Hematopoietic multipotent progenitor cell treated with erythropoietin and hydrocortisone succinate and interleukin-3 and kit ligand, for 4 days (in vitro differentiated cells): ENCODE measurements at regions not wholly inside any gene's neighbourhood (a gene's known extent, or its start where the extent isn't known, plus 50 kb on each side); places are given as distances from the start of the nearest gene placed in this dataset.

Experiments
- DNase-seq: peaks from one replicate; pipeline ENCODE4 v3.0.0-alpha.2; 2015

DNA sequence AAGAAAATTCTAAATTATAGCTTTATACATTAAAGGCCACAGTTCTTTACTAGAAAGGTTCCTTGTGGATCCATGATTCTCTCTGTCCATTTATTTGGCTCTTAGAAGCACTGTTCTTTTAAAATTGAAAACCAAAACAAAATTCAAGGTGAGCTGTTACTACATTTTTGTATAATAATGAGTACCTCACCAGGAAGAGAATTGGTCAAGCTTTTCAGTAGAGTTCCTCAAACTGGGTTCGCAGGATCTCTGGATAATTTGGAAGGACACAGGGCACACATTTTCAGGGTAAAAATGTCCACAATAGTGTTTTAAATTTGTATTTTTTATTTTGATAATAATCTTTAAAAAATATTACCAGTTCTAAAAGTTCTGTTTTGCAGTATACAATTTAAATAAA is 93.0 kb downstream of the PPP1R3A start:
- DNase-seq, result no peak

DNA sequence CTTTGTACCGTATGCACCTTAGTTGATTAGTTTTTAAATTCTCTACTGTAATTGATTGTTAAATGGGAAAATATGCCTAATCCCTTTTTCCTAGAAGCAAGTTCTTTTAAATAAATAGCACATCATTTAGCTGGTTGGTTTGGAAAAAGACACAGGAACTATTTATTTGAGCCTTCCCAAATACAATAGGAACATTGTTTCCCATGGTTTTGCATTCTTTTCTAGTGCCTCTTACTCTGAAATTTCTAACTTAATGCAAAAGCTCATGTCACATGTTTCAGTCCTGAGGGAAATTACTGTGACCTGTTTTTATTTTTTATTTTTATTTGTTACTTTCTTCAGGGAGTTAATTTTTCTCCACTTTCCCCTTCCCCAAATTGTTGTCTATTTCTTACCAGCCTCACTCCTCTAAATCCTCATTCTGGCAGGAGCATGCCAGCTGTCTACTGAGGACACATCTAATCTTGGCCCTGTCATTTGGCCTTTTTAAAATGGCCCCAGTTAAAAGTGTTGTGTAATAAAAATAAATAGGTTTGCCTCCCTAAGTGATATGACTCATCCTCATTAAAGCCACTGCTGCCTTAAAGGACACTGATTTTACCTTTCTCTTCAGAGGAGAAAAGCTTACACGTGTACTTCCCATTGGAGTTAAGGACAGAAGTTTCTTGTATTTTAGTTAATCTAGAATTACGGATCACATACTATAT is 94.5 kb downstream of the PPP1R3A start:
- no peak for DNase-seq

DNA sequence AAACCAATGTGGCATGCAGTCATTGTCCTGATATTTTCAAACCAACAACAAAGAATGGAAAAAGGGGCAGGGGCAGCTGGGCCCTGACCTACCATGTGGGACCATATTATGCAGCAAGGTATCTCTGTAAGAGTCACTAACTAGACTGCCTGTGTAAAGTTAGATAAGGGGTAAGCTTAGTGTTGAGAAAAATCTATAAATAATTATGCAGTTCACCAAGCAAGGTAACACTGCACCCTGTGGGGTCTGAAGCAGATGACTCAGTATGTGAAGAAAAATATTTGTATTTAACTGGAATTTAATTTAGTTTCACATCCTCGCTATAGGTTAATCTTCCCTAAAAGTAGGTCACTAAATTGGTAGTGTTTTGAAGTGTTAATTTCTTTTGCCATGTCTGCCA is 99.3 kb downstream of the PPP1R3A start:
- DNase-seq, result no peak

DNA sequence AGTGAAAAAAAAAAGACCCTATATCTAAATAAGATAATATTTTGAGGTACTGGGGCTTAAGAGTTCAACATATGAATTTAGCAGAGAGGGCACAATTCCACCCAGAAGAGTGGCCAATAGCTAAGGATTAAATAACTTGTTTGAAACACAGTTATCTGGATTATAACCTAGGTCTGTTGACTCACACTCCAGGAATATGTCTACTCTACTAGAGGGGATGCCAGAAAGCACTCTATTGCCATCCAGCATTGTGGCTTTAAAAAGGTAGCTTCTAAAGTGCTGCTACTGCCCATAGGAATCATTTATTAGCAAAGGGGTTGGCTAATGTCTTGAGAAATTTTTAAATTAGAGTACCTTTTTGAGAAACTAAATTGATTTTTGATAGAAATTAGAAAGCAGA is 102.2 kb downstream of the PPP1R3A start:
- no peak for DNase-seq

DNA sequence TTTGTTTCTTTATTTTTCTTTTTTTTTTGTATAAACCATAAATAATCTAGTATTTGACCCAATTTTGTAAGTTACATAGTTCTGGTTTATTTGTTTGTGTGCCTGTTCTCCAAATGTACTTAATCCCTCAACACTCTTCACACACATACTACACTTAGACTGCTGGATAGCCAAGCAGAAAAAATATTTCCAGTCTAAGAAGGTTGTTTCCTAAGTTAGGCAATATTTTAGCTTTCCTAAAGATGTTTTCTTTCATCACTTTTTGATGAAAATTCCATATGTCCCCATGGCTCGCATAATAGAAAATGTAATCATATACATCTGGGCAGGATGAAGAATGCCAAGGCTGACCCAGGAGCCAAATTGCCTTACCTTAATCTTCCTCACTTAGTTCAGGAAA is 105.3 kb downstream of the PPP1R3A start:
- no peak for DNase-seq

DNA sequence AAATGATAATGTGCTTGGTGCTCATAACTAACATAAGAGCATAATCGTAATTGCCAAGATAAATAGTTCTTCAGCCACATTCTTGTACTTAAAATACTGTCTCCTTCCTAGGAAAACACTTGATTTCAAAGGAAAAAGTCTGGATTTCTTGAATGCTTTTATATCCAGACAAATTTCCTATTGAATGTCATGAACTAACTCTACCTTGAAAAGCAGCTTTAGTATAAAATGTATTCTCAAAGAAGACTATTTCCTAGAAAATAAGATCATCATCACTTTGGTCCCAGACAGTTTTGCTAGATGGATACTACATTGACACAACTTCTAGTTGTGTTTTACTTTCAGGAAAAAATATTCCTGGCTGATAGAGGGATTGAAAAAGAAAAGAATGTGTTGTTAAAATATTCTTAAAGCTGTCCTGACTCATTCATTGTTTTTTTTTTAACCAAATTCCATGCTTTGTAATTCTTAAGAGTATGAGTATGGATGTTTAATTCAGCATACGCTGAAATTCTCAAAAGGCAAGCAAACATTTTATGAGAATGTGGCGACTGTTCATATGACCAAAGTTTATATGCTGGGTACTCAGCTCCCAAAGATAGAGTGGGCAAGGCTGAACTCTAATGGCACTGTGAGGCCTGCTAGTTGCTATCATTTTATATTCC is 106.1 kb downstream of the PPP1R3A start:
- no peak for DNase-seq

DNA sequence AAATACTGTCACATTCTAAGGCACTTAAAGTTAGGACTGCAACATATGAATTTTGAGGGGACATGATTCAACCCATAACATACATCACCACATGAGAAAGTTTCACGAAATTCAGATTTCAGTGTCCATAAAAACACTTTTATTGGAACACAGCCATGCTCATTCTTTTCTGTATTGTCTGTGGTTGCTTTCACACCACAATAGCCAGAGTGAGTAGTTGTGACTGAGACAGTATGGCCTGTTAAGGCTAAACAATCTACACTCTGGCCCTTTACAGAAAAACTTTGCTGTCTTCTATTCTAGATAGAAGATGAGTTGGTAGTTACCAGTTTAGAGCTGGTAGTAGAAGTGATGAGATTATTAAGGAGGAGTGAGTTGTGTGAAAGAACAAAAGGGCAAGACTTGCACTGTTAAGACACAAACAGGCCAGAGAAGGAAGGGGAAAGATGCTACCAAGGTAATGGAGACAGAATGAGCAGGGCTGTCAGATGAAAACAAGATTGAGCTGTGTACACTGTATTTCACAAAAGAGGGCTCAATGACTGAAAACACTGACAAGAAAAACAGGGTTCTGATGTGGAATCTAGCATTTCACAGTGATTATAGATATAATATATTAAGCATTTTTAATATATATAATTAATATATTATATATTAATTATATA is 108.6 kb downstream of the PPP1R3A start:
- no peak for DNase-seq

DNA sequence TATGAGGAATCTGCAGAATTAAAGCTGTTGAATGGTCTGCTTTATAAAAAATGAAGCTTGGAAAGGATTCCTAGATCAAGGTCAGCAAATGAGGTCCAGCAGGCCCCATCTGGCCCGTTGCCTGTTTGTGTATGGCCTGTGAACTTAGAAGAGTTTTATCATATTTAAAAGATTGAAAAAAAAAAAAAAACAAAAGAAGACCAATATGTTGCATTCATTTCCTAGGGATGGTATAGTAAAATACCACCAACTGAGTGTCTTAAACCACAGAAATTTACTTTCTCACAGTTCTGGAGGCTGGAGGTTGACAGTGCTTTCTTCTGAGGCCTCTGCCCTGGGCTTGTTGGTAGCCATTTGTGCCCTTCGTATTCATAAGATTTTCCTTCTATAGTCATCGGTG is 109.2 kb downstream of the PPP1R3A start:
- no peak for DNase-seq

DNA sequence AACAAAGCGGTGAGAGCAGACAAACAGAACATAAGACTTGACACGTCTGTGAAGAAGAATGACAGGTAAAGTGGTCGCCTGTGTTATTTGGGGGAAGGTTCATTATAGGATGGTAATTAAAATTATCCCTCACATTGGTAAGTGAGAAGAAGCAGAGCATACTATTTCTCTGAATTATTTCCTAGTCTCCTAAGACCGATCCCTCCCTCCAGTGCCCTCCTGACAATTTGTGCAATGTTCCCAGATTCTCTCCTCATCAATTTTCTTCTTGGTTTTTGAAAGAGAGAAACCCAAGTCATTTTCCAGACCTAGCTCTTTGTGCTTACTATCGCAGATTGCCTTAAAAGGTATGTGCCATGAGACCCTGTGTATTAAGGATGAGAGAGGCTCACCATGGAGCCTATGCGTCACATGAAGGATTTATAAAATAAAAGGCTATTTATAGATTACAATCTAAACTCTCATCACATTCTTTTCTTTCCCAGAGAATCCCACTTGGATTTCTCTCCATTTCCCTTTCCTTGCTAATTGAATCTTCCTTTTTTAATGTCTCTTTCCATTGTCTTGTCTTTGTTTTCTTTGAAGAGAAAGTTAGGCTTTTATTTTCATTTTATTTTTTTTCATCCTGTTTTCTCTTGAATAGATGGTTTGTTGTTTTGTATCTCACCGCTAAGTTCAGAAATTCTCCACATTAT is 112.0 kb downstream of the PPP1R3A start:
- DNase-seq, result no peak

DNA sequence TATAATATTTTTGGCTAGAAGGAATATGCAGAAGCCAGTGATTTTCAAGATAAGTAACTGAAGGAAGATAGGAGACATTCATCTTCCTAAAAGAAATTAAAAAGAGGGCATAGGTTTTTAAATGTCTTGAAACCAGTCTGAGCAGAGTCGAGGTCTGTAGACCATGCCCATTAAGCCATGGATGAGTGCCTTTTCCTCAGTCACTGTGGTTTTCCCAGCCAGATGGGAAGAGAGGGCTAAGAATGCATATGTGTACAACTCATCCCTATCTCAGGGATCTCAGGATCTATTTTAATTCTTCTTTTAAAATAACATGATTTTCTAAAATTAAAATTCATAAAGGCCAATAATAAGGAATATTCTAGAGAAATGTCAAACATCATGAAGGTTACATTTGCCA is 112.8 kb downstream of the PPP1R3A start:
- no peak for DNase-seq

DNA sequence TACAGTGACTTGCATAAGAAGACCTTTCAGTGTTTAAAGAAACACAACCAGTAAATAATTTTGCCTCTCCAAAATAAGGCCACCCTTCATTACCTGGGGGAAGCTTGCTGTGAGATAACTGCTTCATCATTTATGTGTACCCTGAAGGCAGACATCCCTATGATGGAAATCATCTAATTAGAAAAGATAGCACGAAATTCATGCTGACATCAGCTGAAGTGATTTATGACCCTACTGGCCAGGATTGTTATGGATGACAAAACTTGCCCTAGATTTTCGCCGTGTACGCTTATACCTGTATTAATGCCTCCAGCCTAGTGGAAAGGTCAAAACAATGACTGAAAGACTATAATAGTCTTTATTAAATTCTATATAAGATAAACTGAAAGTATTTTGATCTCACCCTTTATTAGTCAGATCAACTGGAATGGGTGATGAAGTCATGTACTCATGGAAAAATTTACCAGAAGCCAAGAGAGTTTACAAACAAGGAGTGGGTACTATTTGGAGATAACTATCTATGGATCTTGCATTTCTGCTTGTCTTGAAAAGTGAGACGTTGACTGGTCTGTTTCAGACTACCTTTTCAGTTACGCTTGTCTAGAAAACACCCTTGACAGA is 114.2 kb downstream of the PPP1R3A start:
- DNase-seq, result no peak

DNA sequence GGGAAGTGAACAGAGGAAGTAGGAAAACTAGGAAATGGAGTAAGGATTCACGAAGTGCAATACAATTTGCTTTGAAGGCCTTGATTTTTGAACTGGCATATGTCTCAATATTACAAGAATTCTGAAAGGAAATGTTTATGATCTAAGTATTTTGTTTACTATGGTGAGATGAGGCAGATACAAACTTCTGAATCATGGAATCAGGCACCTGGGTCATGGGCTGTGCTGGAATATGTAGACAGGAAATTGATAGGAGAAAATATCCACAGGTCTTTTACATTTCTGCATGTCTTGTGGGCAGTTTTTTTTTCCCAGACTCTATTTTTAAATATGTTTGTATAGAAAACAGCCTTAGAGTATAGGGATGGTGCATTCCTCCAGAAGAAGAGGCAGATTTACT is 117.1 kb downstream of the PPP1R3A start:
- DNase-seq, result no peak

DNA sequence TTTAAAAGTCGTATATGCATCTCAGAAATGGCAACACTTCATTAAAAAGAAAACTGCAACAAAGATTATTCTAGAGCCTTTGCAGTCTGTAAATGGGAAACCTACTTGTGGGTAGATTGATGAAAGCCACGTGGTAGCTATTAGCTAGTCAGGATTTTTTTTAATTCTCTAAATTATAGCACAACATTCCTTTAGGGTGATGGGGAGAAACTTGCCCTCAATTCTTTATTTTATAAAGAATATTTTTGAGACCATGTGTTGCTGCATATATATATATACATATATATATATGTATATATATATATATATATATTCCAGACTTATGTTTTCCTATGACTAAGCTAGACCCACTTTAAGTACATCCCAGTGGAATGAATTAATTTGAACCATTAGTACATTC is 118.0 kb downstream of the PPP1R3A start:
- DNase-seq, result no peak

DNA sequence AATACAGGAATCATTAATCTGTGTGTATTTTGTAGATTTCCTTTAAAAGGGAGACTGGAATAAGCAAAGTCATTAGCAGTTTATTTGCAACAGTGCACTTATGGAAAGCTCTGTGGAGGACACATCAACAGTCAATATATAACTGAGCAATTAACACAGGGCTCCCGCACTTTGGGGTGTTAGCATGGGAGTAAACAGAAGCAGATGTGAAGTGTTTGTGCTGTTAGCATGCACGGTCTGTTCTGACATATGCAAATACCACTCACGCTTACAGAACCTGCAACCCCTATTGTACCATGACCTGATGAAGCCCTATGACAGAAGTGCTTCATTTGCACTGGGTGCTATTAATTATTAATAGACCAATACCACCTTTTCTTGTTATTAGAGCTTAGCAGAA is 118.9 kb downstream of the PPP1R3A start:
- DNase-seq, result no peak

DNA sequence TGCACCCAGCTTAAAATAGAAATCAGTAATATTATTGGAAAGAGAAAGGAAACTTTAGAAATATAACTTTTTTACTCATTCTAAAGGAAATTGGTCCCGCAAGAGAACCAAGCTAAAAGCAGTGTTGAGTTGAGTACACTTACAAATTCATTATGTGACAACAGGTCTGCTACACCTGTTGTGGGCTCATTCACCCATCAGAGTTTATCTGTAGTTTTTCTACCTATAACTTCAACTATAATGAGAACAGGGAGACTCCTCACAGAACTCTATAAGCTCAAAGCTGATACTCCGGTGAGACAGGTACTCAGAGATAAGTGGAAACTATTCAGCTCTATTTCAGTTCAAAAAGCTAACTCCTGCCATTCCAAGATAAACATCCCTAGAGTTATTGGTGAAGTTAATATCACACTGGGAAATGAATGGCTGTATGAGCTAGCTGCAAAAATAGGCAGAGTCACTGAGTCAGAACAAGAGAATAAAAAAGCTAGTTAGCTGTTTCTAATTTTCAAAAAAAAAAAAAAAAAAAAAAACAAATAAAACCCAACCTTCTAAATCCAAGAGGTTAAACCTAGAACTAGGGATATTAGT is 121.3 kb downstream of the PPP1R3A start:
- DNase-seq, result no peak

DNA sequence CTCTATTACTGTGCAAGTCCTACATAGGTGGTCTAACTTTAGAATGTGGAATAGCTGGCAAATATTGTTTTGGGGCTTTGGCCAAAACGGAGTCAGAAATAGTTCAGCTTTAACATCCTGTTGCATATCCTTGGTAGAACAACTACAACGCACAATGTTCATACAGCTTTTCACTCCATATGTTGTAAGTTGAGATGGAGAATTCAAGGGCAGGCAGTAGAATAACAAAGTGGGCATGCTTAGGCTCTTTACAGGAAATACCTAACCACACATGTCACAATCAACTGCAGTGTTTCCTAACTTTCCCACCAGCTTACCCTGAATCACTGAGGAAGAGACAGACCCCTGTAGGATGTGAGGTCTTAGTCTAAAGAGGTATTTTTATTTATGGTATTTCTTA is 122.3 kb downstream of the PPP1R3A start:
- DNase-seq, result peak; percentile 51

DNA sequence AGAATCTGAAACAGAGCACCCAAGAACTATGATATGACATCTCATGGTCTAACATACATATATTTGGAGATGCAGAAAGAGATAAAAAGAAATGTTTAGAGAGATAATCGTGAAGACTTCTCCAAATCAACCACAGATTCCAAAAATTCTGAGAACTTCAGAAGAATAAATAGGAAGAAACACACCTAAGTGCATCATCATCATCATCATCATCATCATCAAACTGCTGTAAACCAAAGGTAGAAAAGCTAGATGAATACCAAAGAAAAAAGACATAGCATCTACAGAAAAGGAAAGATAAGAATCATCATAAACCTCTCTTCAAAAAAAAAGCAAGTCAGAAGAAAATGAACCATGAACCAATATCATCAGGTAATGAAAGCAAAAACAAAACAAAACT is 124.2 kb downstream of the PPP1R3A start:
- no peak for DNase-seq

DNA sequence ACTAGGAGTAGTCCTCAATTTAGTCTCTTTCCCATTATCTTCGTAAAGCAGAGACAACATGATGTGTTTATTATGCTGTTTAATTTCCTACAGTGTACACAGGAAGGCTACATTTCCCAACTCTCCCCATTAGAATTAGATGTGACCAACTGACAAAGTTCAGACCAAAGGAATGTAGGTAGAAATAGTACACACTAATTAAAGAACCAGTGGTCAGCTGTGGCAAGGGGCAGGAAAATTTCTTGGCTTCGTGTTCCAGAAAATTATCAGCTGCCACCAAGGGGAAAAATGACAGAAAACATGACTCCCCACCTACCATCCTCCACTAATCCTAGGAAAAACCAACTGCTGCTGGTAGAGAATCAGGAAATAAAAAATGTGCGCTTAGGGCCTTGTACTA is 125.6 kb downstream of the PPP1R3A start:
- DNase-seq, result no peak

DNA sequence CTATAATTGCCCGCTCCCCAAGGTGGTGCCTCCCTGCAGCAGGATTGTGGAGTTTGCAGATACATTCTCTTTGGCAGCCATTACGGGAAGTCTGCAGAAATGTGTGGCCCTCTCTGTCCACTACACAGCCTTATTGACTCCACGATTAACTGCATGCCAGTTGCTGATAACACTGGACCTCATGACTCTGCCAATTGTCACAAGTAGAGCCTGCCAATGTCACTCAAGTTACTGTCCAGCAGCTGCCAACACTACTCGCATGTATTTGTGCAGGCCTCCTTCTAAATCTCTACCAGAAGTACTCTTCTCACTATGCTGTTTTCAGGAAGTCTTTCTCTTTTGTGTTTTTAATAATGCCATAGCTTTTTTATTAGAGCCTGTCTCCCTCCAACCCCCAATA is 128.8 kb downstream of the PPP1R3A start:
- no peak for DNase-seq

DNA sequence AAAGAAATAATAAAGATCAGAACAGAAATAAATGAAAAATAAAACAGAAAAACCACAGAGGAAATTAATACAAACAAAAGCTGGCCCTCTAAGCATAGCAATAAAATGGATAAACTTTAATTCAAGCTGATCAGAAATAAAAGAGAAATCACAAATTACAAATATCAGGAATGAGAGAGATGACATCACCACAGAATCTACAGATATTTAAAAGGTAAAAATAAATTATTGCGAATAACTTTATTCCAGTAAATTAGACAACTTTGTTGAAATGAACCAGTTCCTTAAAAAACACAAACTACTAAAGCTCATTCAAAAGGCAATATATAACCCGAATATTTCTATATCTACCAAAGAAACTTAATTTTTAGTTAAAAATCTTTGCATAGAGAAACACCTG is 131.7 kb downstream of the PPP1R3A start:
- DNase-seq, result no peak

DNA sequence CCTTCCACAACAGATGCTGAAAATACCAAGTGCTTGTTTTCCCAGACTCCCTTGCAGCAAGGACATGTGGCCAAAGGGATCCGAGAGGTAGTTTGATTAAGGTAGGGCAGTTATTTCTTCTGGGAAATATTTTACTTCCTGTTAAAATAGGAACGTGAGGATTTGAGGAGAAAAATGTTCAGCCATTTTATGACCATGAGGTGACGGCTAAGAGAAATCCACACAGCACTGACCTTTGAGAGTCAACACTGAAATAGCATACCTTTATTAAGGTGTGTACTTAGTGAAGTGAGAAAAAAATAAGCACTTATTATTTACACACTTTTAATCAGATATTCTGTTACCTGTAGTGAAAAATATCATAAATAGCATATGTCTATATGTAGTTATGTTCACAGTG is 133.9 kb downstream of the PPP1R3A start:
- no peak for DNase-seq

DNA sequence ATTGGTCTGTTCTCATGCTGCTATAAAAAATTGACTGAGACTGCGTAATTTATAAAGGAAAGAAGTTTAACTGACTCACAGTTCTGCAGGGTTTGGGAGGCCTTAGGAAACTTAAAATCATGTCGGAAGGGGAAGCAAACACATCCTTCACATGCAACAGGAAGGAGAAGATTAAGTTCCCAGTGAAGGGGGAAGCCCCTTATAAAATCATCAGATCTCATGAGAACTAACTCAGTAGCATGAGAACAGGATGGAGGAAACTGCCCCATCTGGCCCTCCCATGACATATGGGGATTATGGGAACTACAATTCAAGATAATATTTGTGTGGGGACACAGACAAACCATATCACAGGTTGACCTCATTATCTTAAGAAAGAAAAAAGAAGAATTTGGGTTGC is 134.5 kb downstream of the PPP1R3A start:
- peak; percentile 3 for DNase-seq

DNA sequence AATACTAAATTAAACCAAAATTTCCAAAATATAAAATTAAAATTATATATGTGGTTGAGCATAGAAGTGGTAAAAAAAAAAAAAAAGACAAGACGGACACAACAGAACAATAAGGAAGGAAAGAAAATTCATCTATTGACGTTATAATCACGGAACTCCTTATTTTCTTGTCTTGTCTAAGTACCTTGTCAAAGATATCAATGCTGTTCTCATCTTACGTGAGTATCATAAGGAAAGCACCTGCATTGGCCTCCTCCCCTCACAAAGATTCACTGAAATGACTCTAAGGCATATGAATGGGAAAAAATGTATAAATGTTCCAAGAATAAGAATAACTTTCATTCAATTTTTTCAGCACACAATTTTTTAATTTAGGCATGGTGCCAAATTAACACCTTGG is 135.4 kb downstream of the PPP1R3A start:
- DNase-seq, result no peak
